GM12878 (cell line): ENCODE measurements at regions not wholly inside any gene's neighbourhood (a gene's known extent, or its start where the extent isn't known, plus 50 kb on each side); places are given as distances from the start of the nearest gene placed in this dataset.

ENCODE experiments used
- ATAC-seq: fragments of 200-7000 bp; cut with Tn5 transposase; 3 replicates; pipeline ENCODE4 v1.9.1; 2020; ENCODE audit warnings: mild to moderate bottlenecking, moderate library complexity
- BruUV-seq: library from RNA; stranded (reverse); fragments of 400-500 nt; replicated peaks from 2 replicates; lab custom pipeline; 2021; lab: Mats Ljungman, UMichigan
- CTCF ChIA-PET: fragments of 300-600 bp; sonication (Branson Sonifier 250); formaldehyde crosslinking; extraction: SDS; loops from one replicate; lab custom pipeline; 2021; ENCODE audit warnings: inconsistent platforms; lab: Yijun Ruan, JAX
- POLR2A ChIA-PET: fragments of 350-600 bp; formaldehyde crosslinking; extraction: SDS; loops from one replicate; lab custom pipeline; 2021; ENCODE audit warnings: inconsistent platforms; lab: Charles Lee
- RAD21 ChIA-PET: fragments of 300-600 bp; sonication (Branson Sonifier 250); formaldehyde crosslinking; loops from one replicate; lab custom pipeline; 2023; ENCODE audit warnings: antibody characterized with exemption; ENCODE audit not compliant: unreplicated experiment; lab: Charles Lee
- SMC1A ChIA-PET: fragments of 300-600 bp; sonication (Branson Sonifier 250); formaldehyde crosslinking; loops from one replicate; lab custom pipeline; 2023; ENCODE audit not compliant: unreplicated experiment, uncharacterized antibody; lab: Charles Lee
- DNase-seq: peaks from one replicate; pipeline ENCODE4 v3.0.0-alpha.2; 2011; ENCODE audit warnings: low read depth, low spot score
- FAIRE-seq: peaks from 3 replicates; lab custom pipeline; 2011; peaks lifted over from hg19 to GRCh38; lab: Jason Lieb, UNC
- H2AFZ ChIP-seq: 2 replicates; pipeline ENCODE4 v1.6.0; 2011; ENCODE audit warnings: low read depth, low read length, control low read depth; ENCODE audit not compliant: control insufficient read depth
- H3K27ac ChIP-seq: 2 replicates; pipeline ENCODE4 v1.5.1; 2011; ENCODE audit warnings: control low read depth; ENCODE audit not compliant: control insufficient read depth, insufficient read depth
- H3K27me3 ChIP-seq, 2 experiments: replicated peaks in 1 of 2; 2 replicates each; pipeline versions ENCODE4 v1.6.0 to v1.6.1; 2011; ENCODE audit warnings: low read length in 1 of 2; ENCODE audit not compliant: control insufficient read depth in 2 of 2, insufficient read depth in 2 of 2
- H3K36me3 ChIP-seq, 2 experiments: 2 replicates each; pipeline ENCODE4 v1.5.1; 2011; ENCODE audit warnings: low read length in 1 of 2; ENCODE audit not compliant: control insufficient read depth in 2 of 2, insufficient read depth in 2 of 2
- H3K4me1 ChIP-seq: 2 replicates; pipeline ENCODE4 v1.6.1; 2011; ENCODE audit warnings: mild to moderate bottlenecking, low read length, moderate library complexity, mixed read lengths; ENCODE audit not compliant: control insufficient read depth, insufficient read depth
- H3K4me2 ChIP-seq: 2 replicates; pipeline ENCODE4 v1.6.0; 2011; ENCODE audit warnings: control low read depth; ENCODE audit not compliant: control insufficient read depth, insufficient read depth
- H3K4me3 ChIP-seq: fragments of 200-600 bp; sonication (generic); 2 replicates; pipeline ENCODE4 v1.5.1; 2016
- H3K79me2 ChIP-seq: 2 replicates; pipeline ENCODE4 v1.6.0; 2011; ENCODE audit warnings: low read length; ENCODE audit not compliant: control insufficient read depth, insufficient read depth
- H3K9ac ChIP-seq: 2 replicates; pipeline ENCODE4 v1.8.0; 2011; ENCODE audit warnings: low read length, control low read depth, mixed read lengths; ENCODE audit not compliant: control insufficient read depth, insufficient read depth
- H3K9me3 ChIP-seq: replicated peaks from 3 replicates; pipeline ENCODE4 v1.5.1; 2011; ENCODE audit warnings: mild to moderate bottlenecking, low read length; ENCODE audit not compliant: control insufficient read depth, insufficient read depth
- H4K20me1 ChIP-seq: 2 replicates; pipeline ENCODE4 v1.6.0; 2011; ENCODE audit not compliant: control insufficient read depth, insufficient read depth
- CBFB ChIP-seq: IDR thresholded peaks from 2 replicates; pipeline ENCODE4 v1.6.1; 2016; ENCODE audit warnings: antibody characterized with exemption, low read depth
- PKNOX1 ChIP-seq: fragments of 450-650 bp; IDR thresholded peaks from 2 replicates; pipeline ENCODE4 v1.6.1; 2016; ENCODE audit warnings: mild to moderate bottlenecking
- SIX5 ChIP-seq: IDR thresholded peaks from 2 replicates; pipeline ENCODE4 v1.6.1; 2011; ENCODE audit warnings: mild to moderate bottlenecking, low read depth, low read length, moderate library complexity; ENCODE audit not compliant: severe bottlenecking
- STAT3 ChIP-seq: IDR thresholded peaks from 2 replicates; pipeline ENCODE4 v1.6.1; 2011; ENCODE audit warnings: low read depth, low read length, improper control_type of control experiment
- SUZ12 ChIP-seq: fragments of 200-600 bp; sonication (generic); IDR thresholded peaks from one replicate; pipeline ENCODE4 v1.6.1; 2018; ENCODE audit warnings: antibody characterized with exemption, mild to moderate bottlenecking; ENCODE audit not compliant: unreplicated experiment
- USF2 ChIP-seq: IDR thresholded peaks from 2 replicates; pipeline ENCODE4 v1.6.1; 2011; ENCODE audit warnings: low read depth, low read length, improper control_type of control experiment, borderline replicate concordance
- ZSCAN29 ChIP-seq: fragments of 450-650 bp; IDR thresholded peaks from 2 replicates; pipeline ENCODE4 v1.6.1; 2017; ENCODE audit warnings: mild to moderate bottlenecking, moderate library complexity
- WGBS: methylation state at CpG from one replicate; pipeline ENCODE4 v1.1.6; 2016; ENCODE audit warnings: low lambda C conversion rate; ENCODE audit not compliant: insufficient replicate concordance, insufficient coverage; ENCODE audit errors: missing lambda C conversion rate; 5-methylcytosine and 5-hydroxymethylcytosine counted together
- in situ Hi-C: fragments of 300-500 bp; cut with MboI; formaldehyde crosslinking; loops from 9 replicates; pipeline ENCODE4 v1.14.3; 2018; ENCODE audit warnings: mixed read lengths
- intact Hi-C: fragments of 100-400 bp; cut with micrococcal nuclease; formaldehyde crosslinking; loops from one replicate; pipeline ENCODE4 v1.14.2; 2022; ENCODE audit not compliant: unreplicated experiment

GRCh38 chr18:1680108-1680507 lies 775.4 kb downstream of the ADCYAP1 start (continued):
- TF ChIP-seq USF2 (no peak), ZSCAN29 (no peak), STAT3 (no peak), SUZ12 (no peak)
- TF ChIP-seq, all 136 proteins: peak for 0

GRCh38 chr18:1691863-1692262 lies 787.2 kb downstream of the ADCYAP1 start:
- no peak overlapping the region for H3K4me2 ChIP-seq
- ChIA-PET RAD21 (no interaction called here), POLR2A (no interaction called here), SMC1A (interaction anchor here (0.6 kb wide), 1 partner anchor 950 kb away, joined by 3 read pairs; no protein-coding TSS in a partner anchor), CTCF (interaction anchor here (1.7 to 1.8 kb wide), 2 partner anchors 10 to 28 kb away, joined by 3 to 5 read pairs; no protein-coding TSS in a partner anchor)
- H2AFZ ChIP-seq = no peak overlapping the region
- FAIRE-seq (no peak), DNase-seq (no peak), ATAC-seq (no peak)
- H3K9ac ChIP-seq = no peak overlapping the region
- BruUV-seq = no TSS peak
- H3K4me1 ChIP-seq = no peaks in the 10 kb centered on the region
- intact Hi-C loops (no loop called here), in situ Hi-C loops (no loop called here)
- H4K20me1 ChIP-seq = no peaks in the 10 kb centered on the region
- H3K79me2 ChIP-seq = no peaks in the 10 kb centered on the region
- 19% methylated on average over 2 of the region's 2 CpGs for WGBS
- H3K9me3 ChIP-seq = no peaks in the 10 kb centered on the region
- H3K4me3 ChIP-seq = no peak overlapping the region
- H3K27me3 ChIP-seq = no peaks in the 10 kb centered on the region
- no peaks in the 10 kb centered on the region for H3K36me3 ChIP-seq
- H3K27ac ChIP-seq = no peak overlapping the region
- TF ChIP-seq SIX5 = no peak
- no peak for TF ChIP-seq CBFB
- TF ChIP-seq PKNOX1 = 0 out of 2 replicates have a peak, but pooled peaks have one; percentile 20
- TF ChIP-seq, all 136 proteins: peak for 1
